GM21360 (cell line): ENCODE measurements at regions not wholly inside any gene's neighbourhood (a gene's known extent, or its start where the extent isn't known, plus 50 kb on each side); places are given as distances from the start of the nearest gene placed in this dataset.
"Not testable (repeated sequence)": the region's sequence is repeated elsewhere in the genome, so short reads cannot be mapped to it uniquely, and the experiment has no call there.

ENCODE experiments used
- ATAC-seq: cut with Tn5 transposase; IDR thresholded peaks from one replicate; pipeline ENCODE4 v1.9.1; 2021; ENCODE audit warnings: mild to moderate bottlenecking, moderate library complexity; ENCODE audit not compliant: unreplicated experiment

GRCh38 chr15:44903281-44903680, 53.2 kb upstream of the TERB2 start:
- not testable (repeated sequence) for ATAC-seq

- not testable (repeated sequence) for ATAC-seq
Measured at GRCh38 chr15:44904651-44905340, 51.7 kb upstream of the TERB2 start.
